HG03280 (cell line): ENCODE measurements at regions not wholly inside any gene's neighbourhood (a gene's known extent, or its start where the extent isn't known, plus 50 kb on each side); places are given as distances from the start of the nearest gene placed in this dataset.

Source experiments
- ATAC-seq: cut with Tn5 transposase; IDR thresholded peaks from one replicate; pipeline ENCODE4 v1.9.1; 2021; ENCODE audit warnings: mild to moderate bottlenecking, moderate library complexity; ENCODE audit not compliant: unreplicated experiment

- no peak for ATAC-seq
These were observed 893.0 kb upstream of the SOX9 start for GRCh38 chr17:71227841-71228240.

GRCh38 chr17:71229070-71229469 is 891.8 kb upstream of the SOX9 start:
- ATAC-seq: no peak

- no peak for ATAC-seq
These were observed 887.8 kb upstream of the SOX9 start for GRCh38 chr17:71232801-71233559.

- no peak for ATAC-seq
These were observed 886.5 kb upstream of the SOX9 start for GRCh38 chr17:71234349-71234748.

- no peak for ATAC-seq
These were observed 882.8 kb upstream of the SOX9 start for GRCh38 chr17:71237903-71238538.

- ATAC-seq: no peak
These were observed 873.3 kb upstream of the SOX9 start for GRCh38 chr17:71247441-71248015.

GRCh38 chr17:71251276-71251675 is 869.5 kb upstream of the SOX9 start:
- no peak for ATAC-seq

GRCh38 chr17:71251951-71252350 is 868.9 kb upstream of the SOX9 start:
- no peak for ATAC-seq

- ATAC-seq: no peak
These were observed 868.4 kb upstream of the SOX9 start for GRCh38 chr17:71252436-71252835.

- ATAC-seq: no peak
These were observed 863.7 kb upstream of the SOX9 start for GRCh38 chr17:71257096-71257495.

GRCh38 chr17:71260366-71260940 is 860.4 kb upstream of the SOX9 start:
- no peak for ATAC-seq

GRCh38 chr17:71262586-71262985 is 858.2 kb upstream of the SOX9 start:
- ATAC-seq: no peak

- no peak for ATAC-seq
These were observed 853.2 kb upstream of the SOX9 start for GRCh38 chr17:71267668-71268067.

- ATAC-seq: no peak
These were observed 851.6 kb upstream of the SOX9 start for GRCh38 chr17:71269201-71269600.

GRCh38 chr17:71273441-71273840 is 847.4 kb upstream of the SOX9 start:
- no peak for ATAC-seq

GRCh38 chr17:71276079-71276478 is 844.7 kb upstream of the SOX9 start:
- no peak for ATAC-seq

- ATAC-seq: no peak
These were observed 837.3 kb upstream of the SOX9 start for GRCh38 chr17:71283486-71283885.

- no peak for ATAC-seq
These were observed 836.6 kb upstream of the SOX9 start for GRCh38 chr17:71284032-71284755.

GRCh38 chr17:71286625-71287024 is 834.2 kb upstream of the SOX9 start:
- no peak for ATAC-seq

GRCh38 chr17:71287071-71287823 is 833.6 kb upstream of the SOX9 start:
- no peak for ATAC-seq

- ATAC-seq: no peak
These were observed 828.8 kb upstream of the SOX9 start for GRCh38 chr17:71292006-71292405.
